Gastrocnemius medialis (tissue), 4 donors: ENCODE measurements at regions not wholly inside any gene's neighbourhood (a gene's known extent, or its start where the extent isn't known, plus 50 kb on each side); places are given as distances from the start of the nearest gene placed in this dataset.
"Not testable (repeated sequence)": the region's sequence is repeated elsewhere in the genome, so short reads cannot be mapped to it uniquely, and the experiment has no call there.

Experiments used
- ATAC-seq, 2 donors: fragments of 150-250 bp; one replicate each; pipeline ENCODE4 v1.9.1; 2016
- DNase-seq, 2 donors: peaks; one replicate each; pipeline ENCODE4 v3.0.0-alpha.2; 2019
- H3K27ac ChIP-seq, 4 donors: fragments of 200-600 bp; sonication (generic); 1 replicate in 1 of 4; 2 replicates in 3 of 4; pipeline ENCODE4 v1.5.1; 2016 to 2018; ENCODE audit warnings: mild to moderate bottlenecking in 2 of 4, moderate library complexity in 1 of 4
- H3K27me3 ChIP-seq, 3 donors: fragments of 200-600 bp; sonication (generic) in 2 of 3; 1 replicate in 1 of 3; 2 replicates in 2 of 3; pipeline versions ENCODE4 v1.5.1 to v1.6.0; 2016 to 2019; ENCODE audit warnings: mild to moderate bottlenecking in 1 of 3, moderate library complexity in 1 of 3
- H3K36me3 ChIP-seq, 2 donors: fragments of 200-600 bp; sonication (generic) in 1 of 2; one replicate each; pipeline ENCODE4 v1.5.1; 2017 to 2018
- H3K4me1 ChIP-seq, 2 donors: fragments of 200-600 bp; sonication (generic) in 1 of 2; one replicate each; pipeline ENCODE4 v1.5.1; 2016 to 2017; ENCODE audit warnings: mild to moderate bottlenecking in 2 of 2
- H3K4me3 ChIP-seq, 4 donors: fragments of 200-600 bp; sonication (generic) in 3 of 4; 1 replicate in 1 of 4; 2 replicates in 3 of 4; pipeline ENCODE4 v1.5.1; 2016 to 2019; ENCODE audit warnings: mild to moderate bottlenecking in 2 of 4
- H3K9me3 ChIP-seq, 3 donors: fragments of 200-600 bp; sonication (generic) in 2 of 3; 1 replicate in 1 of 3; 2 replicates in 2 of 3; pipeline ENCODE4 v1.5.1; 2016 to 2019
- in situ Hi-C, 4 donors: fragments of 200-750 bp; cut with MboI; loops; one replicate each; pipeline versions ENCODE4 v1.15.0 to v1.8.0; 2017; ENCODE audit warnings: low sequenced_read_pairs in 4 of 4
- intact Hi-C: fragments of 100-400 bp; cut with DNase I; formaldehyde crosslinking; loops from one replicate; pipeline ENCODE4 v1.15.1; 2023; ENCODE audit warnings: low total_unique reads

- H3K27ac ChIP-seq, intact Hi-C loops, in situ Hi-C loops, H3K9me3 ChIP-seq, H3K4me1 ChIP-seq, H3K36me3 ChIP-seq, ATAC-seq, DNase-seq, H3K4me3 ChIP-seq: not testable (repeated sequence)
- H3K27me3 ChIP-seq: peaks cover 0 to 15% (median 9%) of the 10 kb centered on the region in 3 donors
Measured at GRCh38 chr12:54105809-54106208, 52.2 kb downstream of the HOXC4 start.

GRCh38 chr12:54106252-54106651 lies 52.6 kb downstream of the HOXC4 start:
- H3K4me1 ChIP-seq, H3K4me3 ChIP-seq, H3K9me3 ChIP-seq, intact Hi-C loops, DNase-seq, ATAC-seq, in situ Hi-C loops, H3K27ac ChIP-seq, H3K36me3 ChIP-seq: not testable (repeated sequence)
- peaks cover 0 to 15% (median 9%) of the 10 kb centered on the region in 3 donors for H3K27me3 ChIP-seq

- in situ Hi-C loops, DNase-seq, H3K4me3 ChIP-seq, H3K36me3 ChIP-seq, H3K4me1 ChIP-seq, intact Hi-C loops, ATAC-seq, H3K9me3 ChIP-seq, H3K27ac ChIP-seq: not testable (repeated sequence)
- H3K27me3 ChIP-seq: peaks cover 0 to 15% (median 9%) of the 10 kb centered on the region in 3 donors
Measured at GRCh38 chr12:54106803-54107579, 53.4 kb downstream of the HOXC4 start.

DNA sequence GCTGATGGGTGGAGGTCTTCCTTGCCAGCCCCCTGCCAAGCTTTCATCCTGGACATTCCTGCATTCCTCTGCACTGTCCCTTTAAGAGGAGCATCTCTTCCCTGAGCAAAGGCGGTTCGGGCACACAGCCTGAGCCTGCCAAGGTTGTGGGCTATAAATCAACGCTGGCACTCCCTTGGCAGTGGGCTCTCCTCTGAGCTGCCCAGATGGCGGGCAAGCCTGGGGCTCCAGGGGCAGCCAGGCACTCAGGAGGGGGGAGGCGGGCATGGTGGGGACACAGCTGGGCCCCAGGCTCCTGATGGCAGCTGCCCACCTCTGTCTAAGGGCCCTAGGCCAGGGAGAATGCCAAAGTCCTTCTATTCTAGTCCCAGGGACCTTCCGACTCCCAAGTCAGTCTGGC lies 58.7 kb downstream of the HOXC4 start:
- in situ Hi-C loops, H3K36me3 ChIP-seq, H3K4me3 ChIP-seq, H3K4me1 ChIP-seq, ATAC-seq, H3K27me3 ChIP-seq, intact Hi-C loops, H3K9me3 ChIP-seq, H3K27ac ChIP-seq: not testable (repeated sequence)
- peak in 1 of 2 donors; percentile 44 for DNase-seq

- H3K27ac ChIP-seq, in situ Hi-C loops, H3K27me3 ChIP-seq, H3K4me3 ChIP-seq, intact Hi-C loops, ATAC-seq, H3K9me3 ChIP-seq, H3K36me3 ChIP-seq, DNase-seq, H3K4me1 ChIP-seq: not testable (repeated sequence)
Measured at GRCh38 chr12:54116055-54116454, 62.4 kb downstream of the HOXC4 start.

GRCh38 chr12:54117392-54117791 lies 63.8 kb downstream of the HOXC4 start:
- DNase-seq, H3K27me3 ChIP-seq, H3K36me3 ChIP-seq, H3K9me3 ChIP-seq, in situ Hi-C loops, H3K4me3 ChIP-seq, intact Hi-C loops, H3K4me1 ChIP-seq, H3K27ac ChIP-seq, ATAC-seq: not testable (repeated sequence)

- ATAC-seq, H3K27ac ChIP-seq, intact Hi-C loops, H3K27me3 ChIP-seq, H3K9me3 ChIP-seq, H3K4me3 ChIP-seq, H3K36me3 ChIP-seq, DNase-seq, in situ Hi-C loops, H3K4me1 ChIP-seq: not testable (repeated sequence)
Measured at GRCh38 chr12:54119082-54119481, 65.4 kb downstream of the HOXC4 start.

GRCh38 chr12:54123981-54124380 lies 64.8 kb downstream of the SMUG1 start:
- DNase-seq: not testable (repeated sequence)

GRCh38 chr12:54125708-54126028 lies 63.1 kb downstream of the SMUG1 start:
- H3K4me3 ChIP-seq: peak overlapping the region; percentile 64 to 68 (median 65)
- H3K36me3 ChIP-seq, intact Hi-C loops, DNase-seq, in situ Hi-C loops, H3K9me3 ChIP-seq: not testable (repeated sequence)
- peak overlapping the region; percentile 71 to 75 (median 72) for H3K27ac ChIP-seq
- peaks cover 33 to 46% (median 40%) of the 10 kb centered on the region in 3 donors for H3K27me3 ChIP-seq
- H3K4me1 ChIP-seq: peaks cover 6 to 15% of the 10 kb centered on the region in 2 donors
- ATAC-seq: peak; percentile 22 to 25

More at GRCh38 chr12:54123981-54124380, 64.8 kb downstream of the SMUG1 start:
- ATAC-seq, H3K9me3 ChIP-seq, intact Hi-C loops, H3K27ac ChIP-seq, H3K36me3 ChIP-seq, H3K4me3 ChIP-seq, in situ Hi-C loops: not testable (repeated sequence)
- Histone ChIP-seq H3K27me3 (peaks cover 33 to 46% (median 40%) of the 10 kb centered on the region in 3 donors), H3K4me1 (peaks cover 6 to 15% of the 10 kb centered on the region in 2 donors)
